Aorta (tissue), 5 donors: ENCODE measurements at regions not wholly inside any gene's neighbourhood (a gene's known extent, or its start where the extent isn't known, plus 50 kb on each side); places are given as distances from the start of the nearest gene placed in this dataset.

ENCODE experiments used
- ATAC-seq: fragments of 200-7000 bp; cut with Tn5 transposase; one replicate; pipeline ENCODE4 v1.9.1; 2022; ENCODE audit warnings: moderate library complexity; ENCODE audit not compliant: low FRiP score
- DNase-seq, 2 donors: peaks; one replicate each; pipeline ENCODE4 v3.0.0-alpha.2; 2020
- H3K27ac ChIP-seq, 2 donors: one replicate each; pipeline ENCODE4 v1.5.1; 2013; ENCODE audit warnings: low read length in 2 of 2, mild to moderate bottlenecking in 2 of 2, moderate library complexity in 2 of 2, control low read depth in 1 of 2, inconsistent platforms in 1 of 2, low read depth in 1 of 2
- H3K27me3 ChIP-seq, 2 donors: one replicate each; pipeline ENCODE4 v1.6.1; 2013; ENCODE audit warnings: control low read depth in 1 of 2, low read length in 1 of 2, mild to moderate bottlenecking in 1 of 2, moderate library complexity in 1 of 2; ENCODE audit not compliant: insufficient read depth in 2 of 2, control insufficient read depth in 1 of 2
- H3K36me3 ChIP-seq, 2 donors: one replicate each; pipeline ENCODE4 v1.6.1; 2013; ENCODE audit warnings: control low read depth in 1 of 2, low read length in 1 of 2, mild to moderate bottlenecking in 1 of 2; ENCODE audit not compliant: insufficient read depth in 2 of 2, control insufficient read depth in 1 of 2
- H3K4me1 ChIP-seq, 2 donors: one replicate each; pipeline ENCODE4 v1.6.1; 2013; ENCODE audit warnings: low read length in 2 of 2, control low read depth in 1 of 2, mild to moderate bottlenecking in 1 of 2, moderate library complexity in 1 of 2; ENCODE audit not compliant: insufficient read depth in 2 of 2, control insufficient read depth in 1 of 2
- H3K4me3 ChIP-seq, 2 donors: one replicate each; pipeline ENCODE4 v1.5.1; 2013; ENCODE audit warnings: low read length in 2 of 2, control low read depth in 1 of 2, mild to moderate bottlenecking in 1 of 2
- H3K9me3 ChIP-seq: one replicate; pipeline ENCODE4 v1.6.1; 2013; ENCODE audit warnings: mild to moderate bottlenecking, low read length; ENCODE audit not compliant: control insufficient read depth
- WGBS, 2 donors: extraction: QIAGEN DNeasy Blood & Tissue Kit; methylation state at CpG; one replicate each; pipeline ENCODE4 v1.1.7; 2013; 5-methylcytosine and 5-hydroxymethylcytosine counted together
- intact Hi-C, 2 donors: fragments of 100-400 bp; cut with DNase I; formaldehyde crosslinking; loops; one replicate each; pipeline versions ENCODE4 v1.14.2 to v1.15.0; 2022
- donor health status: healthy with polysubstance abuse.
- donor health status: Bipolar disorder and iron deficiency.
- donor health status: DM: no; HTN: no; CAD: no.
- donor health status: DM: no; HTN: no; CAD: no.
- donor health status: DM: yes; HTN: yes; CAD: no.

- Histone ChIP-seq H3K27ac (no peak overlapping the region), H3K4me1 (no peaks in the 10 kb centered on the region), H3K36me3 (no peaks in the 10 kb centered on the region), H3K9me3 (no peaks in the 10 kb centered on the region), H3K27me3 (no peaks in the 10 kb centered on the region), H3K4me3 (no peak overlapping the region)
- 9 to 14% methylated on average over 4 of the region's 4 CpGs for WGBS, 2 donors
- no peak for ATAC-seq
- DNase-seq = no peak
- intact Hi-C loops = no loop called here
Observed at GRCh38 chr18:30177056-30177455, 865.5 kb downstream of the DSC3 start.

- H3K27me3 ChIP-seq = no peaks in the 10 kb centered on the region
- 97 to 98% methylated on average over 19 of the region's 19 CpGs for WGBS, 2 donors
- intact Hi-C loops = no loop called here
- DNase-seq (no peak), ATAC-seq (no peak)
- no peak overlapping the region for H3K27ac ChIP-seq
- no peaks in the 10 kb centered on the region for H3K9me3 ChIP-seq
- H3K36me3 ChIP-seq = no peaks in the 10 kb centered on the region
- no peak overlapping the region for H3K4me3 ChIP-seq
- H3K4me1 ChIP-seq = no peaks in the 10 kb centered on the region
Observed at GRCh38 chr18:30175621-30176225, 866.8 kb downstream of the DSC3 start.

- DNase-seq = no peak
- ATAC-seq = no peak
- Histone ChIP-seq H3K4me1 (no peaks in the 10 kb centered on the region), H3K27ac (no peak overlapping the region), H3K9me3 (no peaks in the 10 kb centered on the region), H3K4me3 (no peak overlapping the region), H3K36me3 (no peaks in the 10 kb centered on the region), H3K27me3 (no peaks in the 10 kb centered on the region)
- WGBS, 2 donors = 97 to 98% methylated on average over 32 to 52 of the region's 52 CpGs
- intact Hi-C loops = no loop called here
Observed at GRCh38 chr18:30175061-30175574, 867.4 kb downstream of the DSC3 start.

GRCh38 chr18:30163573-30163972 is 879.0 kb downstream of the DSC3 start:
- 87 to 98% methylated on average over 2 of the region's 2 CpGs for WGBS, 2 donors
- ATAC-seq = no peak
- Histone ChIP-seq H3K4me3 (no peak overlapping the region), H3K27ac (no peak overlapping the region), H3K4me1 (no peaks in the 10 kb centered on the region), H3K27me3 (no peaks in the 10 kb centered on the region), H3K9me3 (no peaks in the 10 kb centered on the region), H3K36me3 (no peaks in the 10 kb centered on the region)
- DNase-seq = no peak
- intact Hi-C loops = no loop called here

- DNase-seq (no peak), ATAC-seq (no peak)
- Histone ChIP-seq H3K27me3 (no peaks in the 10 kb centered on the region), H3K36me3 (no peaks in the 10 kb centered on the region), H3K4me1 (no peaks in the 10 kb centered on the region), H3K4me3 (no peak overlapping the region), H3K27ac (no peak overlapping the region), H3K9me3 (no peaks in the 10 kb centered on the region)
- intact Hi-C loops = no loop called here
Observed at GRCh38 chr18:30160124-30160523, 882.4 kb downstream of the DSC3 start.

- no peaks in the 10 kb centered on the region for H3K27me3 ChIP-seq
- intact Hi-C loops = no loop called here
- H3K27ac ChIP-seq = no peak overlapping the region
- H3K36me3 ChIP-seq = no peaks in the 10 kb centered on the region
- H3K9me3 ChIP-seq = no peaks in the 10 kb centered on the region
- DNase-seq = no peak
- no peaks in the 10 kb centered on the region for H3K4me1 ChIP-seq
- WGBS, 2 donors = 18 to 28% methylated on average over 2 of the region's 2 CpGs
- H3K4me3 ChIP-seq = no peak overlapping the region
- ATAC-seq = no peak
Observed at GRCh38 chr18:30150586-30151250, 891.8 kb downstream of the DSC3 start.

- no peak overlapping the region for H3K27ac ChIP-seq
- no peaks in the 10 kb centered on the region for H3K9me3 ChIP-seq
- H3K4me3 ChIP-seq = no peak overlapping the region
- no peaks in the 10 kb centered on the region for H3K4me1 ChIP-seq
- DNase-seq (no peak), ATAC-seq (no peak)
- no peaks in the 10 kb centered on the region for H3K36me3 ChIP-seq
- no peaks in the 10 kb centered on the region for H3K27me3 ChIP-seq
- intact Hi-C loops = no loop called here
Observed at GRCh38 chr18:30149585-30149984, 893.0 kb downstream of the DSC3 start.

- no peaks in the 10 kb centered on the region for H3K27me3 ChIP-seq
- H3K36me3 ChIP-seq = no peaks in the 10 kb centered on the region
- DNase-seq (no peak), ATAC-seq (no peak)
- no peak overlapping the region for H3K4me3 ChIP-seq
- H3K27ac ChIP-seq = no peak overlapping the region
- WGBS, 2 donors = 88 to 90% methylated on average over 5 of the region's 5 CpGs
- H3K9me3 ChIP-seq = peaks cover 3% of the 10 kb centered on the region
- intact Hi-C loops = no loop called here
- no peaks in the 10 kb centered on the region for H3K4me1 ChIP-seq
Observed at GRCh38 chr18:30142870-30143269, 899.7 kb downstream of the DSC3 start.

GRCh38 chr18:30142248-30142647 is 900.3 kb downstream of the DSC3 start:
- no peaks in the 10 kb centered on the region for H3K4me1 ChIP-seq
- WGBS, 2 donors = 45 to 49% methylated on average over 4 of the region's 4 CpGs
- DNase-seq (no peak), ATAC-seq (no peak)
- no peaks in the 10 kb centered on the region for H3K27me3 ChIP-seq
- no peak overlapping the region for H3K27ac ChIP-seq
- peaks cover 3% of the 10 kb centered on the region for H3K9me3 ChIP-seq
- intact Hi-C loops = no loop called here
- no peaks in the 10 kb centered on the region for H3K36me3 ChIP-seq
- H3K4me3 ChIP-seq = no peak overlapping the region
